GM10266 (cell line): ENCODE measurements at regions not wholly inside any gene's neighbourhood (a gene's known extent, or its start where the extent isn't known, plus 50 kb on each side); places are given as distances from the start of the nearest gene placed in this dataset.
"Not testable (repeated sequence)": the region's sequence is repeated elsewhere in the genome, so short reads cannot be mapped to it uniquely, and the experiment has no call there.

Experiments
- DNase-seq: peaks from one replicate; pipeline ENCODE4 v3.0.0; 2012; ENCODE audit errors: extremely low spot score

DNA sequence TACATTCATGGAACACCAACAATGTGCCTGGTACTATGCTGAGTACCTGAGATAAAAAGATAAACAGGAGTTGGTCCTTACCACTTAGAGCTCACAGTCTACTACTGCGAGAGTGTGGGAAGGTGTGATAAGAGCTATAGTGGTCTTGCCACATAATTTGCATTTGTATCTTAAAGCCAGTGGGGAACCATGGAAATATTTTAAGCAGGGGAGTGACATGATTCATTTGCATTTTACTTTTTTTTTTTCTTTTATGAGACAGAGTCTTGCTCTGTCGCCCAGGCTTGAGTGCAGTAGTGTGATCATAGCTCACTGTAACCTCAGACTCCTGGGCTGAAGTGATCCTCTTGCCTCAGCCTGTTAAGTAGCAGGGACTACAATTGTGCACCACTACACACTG is 53.6 kb downstream of the SRGAP2 start:
- DNase-seq, result not testable (repeated sequence)

DNA sequence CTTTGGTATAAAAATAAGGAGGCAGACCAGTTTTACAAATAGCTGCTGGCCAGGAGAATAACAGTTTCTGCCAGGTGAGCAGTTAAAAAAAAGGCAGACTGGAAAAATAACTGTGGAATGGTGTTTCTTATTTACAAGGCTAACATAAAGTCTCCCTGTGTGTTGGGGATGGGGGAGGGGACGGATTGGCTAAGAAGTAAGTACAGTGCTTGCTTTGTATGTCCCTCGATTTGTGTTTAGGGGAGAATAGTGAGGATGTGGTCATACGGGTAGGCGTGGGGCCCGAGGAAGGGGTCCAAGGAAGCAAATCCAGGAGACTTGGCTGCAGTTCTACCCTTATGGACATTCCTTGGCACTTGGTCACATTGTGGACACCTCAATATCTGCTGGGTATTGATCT is 58.1 kb downstream of the SRGAP2 start:
- DNase-seq, result not testable (repeated sequence)

DNA sequence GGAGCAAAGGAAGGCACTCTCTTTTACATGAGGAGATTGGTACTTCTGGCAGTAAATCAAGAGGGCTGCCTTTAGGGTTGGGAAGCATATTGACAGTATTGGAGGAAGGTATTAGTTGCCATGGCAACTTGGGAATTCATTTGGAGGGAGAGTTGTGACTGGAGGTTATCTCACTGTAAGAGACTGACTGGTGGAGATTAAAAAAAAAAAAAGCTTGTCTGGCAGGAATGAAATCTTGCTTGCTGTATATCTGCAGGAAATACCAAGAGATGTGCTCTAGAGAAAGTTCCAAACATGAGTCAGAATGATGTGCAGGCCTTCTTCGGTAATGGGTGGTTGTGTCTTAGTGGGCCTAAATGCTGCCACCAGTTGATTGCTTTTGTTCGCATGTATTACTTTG is 59.1 kb downstream of the SRGAP2 start:
- DNase-seq, result not testable (repeated sequence)

DNA sequence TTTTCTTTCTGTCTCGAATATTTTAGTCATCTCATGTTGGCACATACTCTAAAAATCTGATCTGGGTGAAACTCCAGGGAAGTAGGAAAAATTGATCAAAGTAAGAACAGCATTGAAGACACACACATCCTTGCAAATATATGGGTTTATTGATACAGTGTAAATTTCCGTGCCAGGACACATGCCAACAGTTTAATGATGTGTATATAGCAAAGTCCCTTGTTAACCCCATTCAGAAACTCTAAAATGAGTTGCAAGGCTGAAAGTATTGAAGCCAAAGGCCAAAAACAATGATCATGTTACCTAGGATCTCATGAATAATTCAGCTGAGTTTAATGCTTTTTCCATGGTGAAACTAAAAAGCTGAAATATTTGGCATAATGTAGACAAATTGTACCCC is 61.6 kb downstream of the SRGAP2 start:
- DNase-seq, result not testable (repeated sequence)

DNA sequence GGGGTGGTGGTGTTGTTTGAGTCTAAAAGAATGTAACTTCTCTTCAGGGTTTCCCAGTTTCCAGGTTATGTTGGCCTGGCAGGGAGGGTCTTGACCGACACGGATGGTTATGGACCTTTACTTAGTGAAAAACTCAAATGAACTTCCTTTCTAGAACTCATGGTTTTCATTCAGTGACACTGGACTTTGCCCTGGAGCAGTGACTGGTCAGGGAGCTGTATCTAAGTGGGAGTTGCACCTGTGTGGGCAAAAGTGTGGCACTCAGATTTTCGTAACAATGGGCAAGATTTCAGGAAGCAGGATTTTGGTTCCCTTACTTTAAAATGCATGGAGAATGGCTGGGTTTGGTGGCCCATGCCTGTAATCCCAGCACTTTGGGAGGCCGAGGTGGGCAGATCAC is 67.8 kb downstream of the SRGAP2 start:
- DNase-seq, result not testable (repeated sequence)

DNA sequence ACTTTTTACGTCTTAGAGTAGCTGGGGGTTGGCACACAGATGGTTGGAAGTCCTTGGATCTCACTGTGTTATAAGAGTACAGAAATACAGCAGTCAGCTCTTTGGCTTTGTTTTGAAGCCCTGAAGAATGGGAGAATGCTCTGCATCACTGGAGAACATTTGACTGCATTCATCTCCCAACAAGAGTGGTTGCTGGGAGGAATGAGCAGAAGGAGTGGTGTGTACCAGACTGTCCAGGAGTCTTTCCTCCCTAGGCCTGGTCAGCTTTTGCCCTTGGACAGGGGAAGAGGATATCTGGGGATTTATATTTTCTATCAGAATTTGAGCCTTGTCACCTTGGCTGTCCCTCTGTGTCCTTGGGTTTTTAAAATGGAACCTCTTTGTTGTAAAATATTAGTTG is 69.8 kb downstream of the SRGAP2 start:
- not testable (repeated sequence) for DNase-seq

DNA sequence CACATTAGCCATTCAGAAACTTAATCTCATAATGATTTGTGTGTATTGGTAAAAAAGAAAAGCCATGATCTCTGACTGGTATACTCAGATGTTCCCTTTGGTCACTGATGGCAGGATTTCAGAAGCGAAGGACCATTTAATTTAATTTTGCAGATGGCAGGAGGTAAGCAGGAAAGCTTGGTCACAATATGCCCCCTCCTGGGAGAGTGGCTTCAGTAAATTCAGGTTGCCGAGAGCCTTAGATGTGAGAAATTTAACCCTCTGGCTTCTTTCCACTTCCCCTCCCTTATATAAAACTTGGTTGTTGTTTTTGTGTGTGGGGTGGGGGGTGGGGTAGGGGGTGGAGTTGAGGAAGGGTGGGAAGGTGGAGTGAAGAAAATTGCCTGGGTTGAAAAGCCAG is 72.8 kb downstream of the SRGAP2 start:
- DNase-seq, result not testable (repeated sequence)

DNA sequence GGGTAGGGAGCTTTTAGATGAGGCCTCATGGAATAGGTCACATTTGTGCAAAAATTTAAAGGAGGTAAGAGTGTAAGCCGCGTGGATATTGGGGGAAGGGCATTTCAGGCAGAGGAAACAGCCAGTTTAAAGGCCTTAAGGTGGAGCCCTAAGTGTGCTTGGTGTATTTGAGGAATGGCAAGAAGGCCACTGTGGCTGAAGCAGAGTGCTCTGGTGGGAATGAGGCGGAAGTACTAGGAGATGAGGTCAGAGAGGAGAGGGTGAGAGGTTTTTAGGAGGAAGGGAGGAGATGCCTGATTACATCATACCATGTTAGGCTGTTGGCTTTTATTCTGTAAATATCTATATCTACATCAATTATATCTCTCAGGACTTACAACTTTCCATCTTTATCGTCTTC is 75.3 kb downstream of the SRGAP2 start:
- DNase-seq, result not testable (repeated sequence)

DNA sequence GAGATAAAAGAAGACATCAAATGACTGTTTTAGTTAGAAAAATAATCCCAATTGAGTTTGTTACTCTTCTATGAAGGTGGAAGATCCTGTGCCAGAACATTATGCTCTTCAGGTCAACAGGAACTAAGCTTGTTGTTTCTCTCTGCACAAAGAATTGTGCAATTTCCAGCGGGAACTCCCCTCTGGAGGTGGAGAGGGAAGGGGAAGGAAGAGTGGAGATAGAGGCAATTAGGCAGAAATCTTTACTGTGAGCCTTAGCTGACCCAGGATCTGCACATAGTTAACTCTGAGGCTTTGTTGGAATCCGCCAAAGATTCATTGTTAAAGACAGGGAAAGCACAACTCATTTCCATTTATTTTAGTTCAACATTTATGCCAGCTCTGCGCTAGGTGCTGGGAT is 77.3 kb downstream of the SRGAP2 start:
- DNase-seq, result not testable (repeated sequence)

DNA sequence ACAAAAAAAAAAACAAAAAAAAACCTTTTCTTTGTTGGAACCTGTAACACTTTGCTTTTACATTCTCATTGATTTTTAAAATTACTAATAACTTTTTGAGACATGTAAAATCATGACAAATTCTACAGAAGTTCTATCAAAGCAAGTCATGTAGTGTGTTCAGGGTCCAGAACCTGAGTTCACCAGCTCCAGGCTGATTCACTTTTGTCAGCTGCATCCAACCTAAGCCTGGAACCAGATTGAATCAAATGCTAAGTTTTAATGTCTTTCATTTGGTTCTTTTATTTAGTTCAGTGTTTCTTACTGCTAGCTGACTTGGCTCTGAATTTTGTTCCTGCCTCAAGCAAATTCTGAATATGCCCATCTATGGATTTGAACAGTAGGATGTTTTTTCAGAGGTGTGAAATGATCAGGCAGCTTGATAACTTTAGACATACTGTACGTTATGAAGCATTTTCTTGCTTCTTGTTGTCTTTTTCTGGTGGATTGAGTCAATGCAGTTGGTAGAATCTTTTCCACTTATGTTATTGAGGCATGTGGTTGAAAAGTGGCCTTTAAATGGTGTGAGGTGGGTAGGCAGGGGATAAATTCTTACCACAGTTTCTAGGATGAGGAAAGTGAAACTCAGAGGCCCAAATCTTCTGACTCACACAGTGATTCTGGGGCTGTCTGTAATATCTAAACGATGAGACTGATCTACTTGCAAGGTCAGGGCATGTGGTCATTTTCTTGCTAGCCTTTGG is 78.7 kb downstream of the SRGAP2 start:
- not testable (repeated sequence) for DNase-seq

DNA sequence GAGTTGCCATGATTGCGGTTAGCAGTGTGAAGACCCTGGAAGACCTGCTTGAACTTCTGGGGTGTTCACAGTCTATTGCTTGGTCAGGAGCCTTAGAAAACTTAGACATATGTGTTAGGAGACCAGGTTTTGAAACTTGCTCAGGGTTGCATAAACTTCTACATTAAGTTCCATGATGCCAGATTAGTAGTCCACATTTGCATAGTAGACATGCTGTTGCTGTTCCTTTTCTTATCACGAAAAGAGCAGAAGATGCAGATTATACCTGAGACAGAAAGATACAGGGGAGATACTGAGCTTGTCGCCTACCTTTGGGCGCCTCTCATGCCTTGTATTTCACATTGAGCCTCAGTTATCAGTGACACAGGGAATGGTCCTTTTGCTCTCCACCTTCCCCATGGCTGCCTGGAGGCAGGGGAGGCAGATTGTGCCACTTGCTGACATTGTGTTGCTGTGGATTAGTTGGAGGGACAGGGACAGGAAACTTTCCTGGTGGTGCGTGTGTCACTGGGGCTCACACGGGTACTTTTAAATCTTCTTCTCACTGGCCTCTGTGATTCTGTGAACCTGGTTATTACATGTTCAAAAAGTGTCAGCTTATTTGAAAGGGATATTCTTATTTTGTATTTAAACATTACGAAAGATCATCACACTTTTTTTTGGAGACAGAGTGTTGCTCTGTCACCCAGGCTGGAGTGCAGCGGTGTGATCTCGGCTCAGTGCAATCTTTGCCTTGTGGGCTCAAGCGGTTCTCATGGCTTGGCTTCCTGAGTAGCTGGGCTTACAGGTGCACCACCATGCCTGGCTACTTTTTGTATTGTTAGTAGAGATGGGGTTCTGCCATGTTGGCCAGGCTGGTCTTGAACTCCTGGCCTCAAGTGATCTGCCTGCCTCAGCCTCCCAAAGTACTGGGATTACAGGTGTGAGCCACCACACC is 82.0 kb downstream of the SRGAP2 start:
- not testable (repeated sequence) for DNase-seq

DNA sequence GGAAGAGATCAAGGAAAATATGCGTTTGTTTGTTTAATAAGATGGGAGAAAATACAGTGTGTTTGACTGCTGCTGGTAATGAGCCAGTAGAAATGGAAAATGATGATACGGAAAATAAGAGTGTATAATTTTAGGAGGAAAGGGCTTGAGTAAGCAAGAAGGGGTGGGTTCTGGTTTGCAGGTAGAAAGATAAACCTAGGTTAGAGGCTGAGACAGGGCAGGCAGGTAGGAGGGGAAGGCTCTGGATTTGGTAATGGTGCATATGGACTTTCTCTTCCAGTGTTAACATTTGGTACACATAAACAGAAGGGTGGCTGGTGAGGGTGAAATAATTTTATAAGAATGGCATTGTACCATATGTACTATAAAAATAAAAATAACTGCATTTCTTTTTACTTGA is 84.4 kb downstream of the SRGAP2 start:
- not testable (repeated sequence) for DNase-seq

DNA sequence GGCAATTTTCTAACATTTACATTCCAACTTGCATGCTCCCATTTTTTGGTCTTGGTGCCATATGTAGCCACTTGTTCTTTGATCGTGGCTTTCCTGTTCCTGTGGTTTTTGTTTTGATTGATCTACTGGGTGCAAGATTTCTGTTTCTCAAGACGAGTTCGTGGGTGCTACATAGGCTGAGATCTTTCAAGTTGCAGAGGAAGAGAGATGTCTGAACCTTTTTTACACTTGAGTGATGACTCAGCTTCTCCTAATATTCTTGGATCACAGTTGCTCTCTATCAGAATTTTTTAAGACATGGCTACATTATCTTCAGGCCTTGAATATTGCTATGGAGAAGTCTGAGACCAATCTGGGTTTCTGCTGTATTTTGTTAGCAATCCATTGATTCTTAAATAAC is 85.1 kb downstream of the SRGAP2 start:
- not testable (repeated sequence) for DNase-seq

DNA sequence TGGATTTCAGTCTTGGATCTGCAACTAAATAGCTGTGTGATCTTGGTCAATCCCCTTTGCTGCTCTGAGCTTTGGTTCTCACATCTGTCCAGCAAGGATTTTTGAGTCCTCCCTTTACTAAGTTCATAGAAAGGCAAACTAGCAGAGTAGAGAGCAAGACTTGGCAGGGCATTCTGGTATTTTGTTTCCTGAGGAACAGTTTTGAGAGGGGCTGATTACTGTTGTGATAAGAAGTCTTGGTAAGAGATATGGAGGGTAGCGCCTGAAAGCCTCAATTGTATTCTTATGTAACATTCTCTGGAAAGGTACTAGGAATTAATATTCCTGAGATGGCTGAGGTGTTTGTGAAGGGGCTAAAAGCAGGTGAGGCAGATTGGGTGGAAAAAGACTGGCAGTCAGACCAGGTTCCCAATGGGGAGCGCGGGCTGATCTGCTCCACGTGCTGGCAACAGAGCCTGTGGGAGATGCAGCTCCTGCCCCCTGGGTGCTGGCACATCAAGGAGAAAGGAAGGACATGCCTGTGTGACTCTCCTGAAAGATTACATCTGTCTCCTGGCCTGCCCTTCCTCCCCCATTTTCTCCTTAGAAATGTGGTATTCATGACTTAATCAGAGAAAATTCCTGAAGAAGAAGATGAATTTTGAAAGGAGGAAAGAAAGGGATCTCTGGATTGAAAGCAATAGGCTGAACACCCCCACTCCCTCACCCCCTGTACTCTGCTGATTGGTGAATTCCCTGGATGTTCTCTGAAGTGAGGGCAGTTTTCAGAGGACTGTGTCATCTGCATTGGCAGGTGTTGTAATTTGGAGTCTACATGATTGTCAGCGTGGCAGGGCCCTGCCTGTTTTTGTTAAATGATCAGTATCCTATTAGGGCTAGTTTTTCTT is 94.0 kb downstream of the SRGAP2 start:
- DNase-seq, result not testable (repeated sequence)

DNA sequence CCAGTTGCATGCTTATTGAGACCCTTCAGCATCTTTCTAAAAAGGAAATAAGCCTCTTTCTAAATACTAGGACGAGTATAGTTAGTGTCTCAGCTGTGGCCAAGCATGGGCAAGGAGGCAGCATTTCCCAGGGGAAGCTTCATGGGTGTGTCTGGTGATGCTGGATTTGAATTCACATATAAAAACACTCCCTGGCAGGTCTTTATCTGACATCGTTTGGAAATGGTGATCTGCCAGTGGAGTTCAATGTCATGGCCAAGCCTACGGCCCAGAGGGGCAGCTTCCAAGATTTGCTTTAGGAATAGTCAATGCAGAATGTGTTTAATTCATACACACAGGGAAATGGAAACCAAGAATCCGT is 94.7 kb downstream of the SRGAP2 start:
- not testable (repeated sequence) for DNase-seq

DNA sequence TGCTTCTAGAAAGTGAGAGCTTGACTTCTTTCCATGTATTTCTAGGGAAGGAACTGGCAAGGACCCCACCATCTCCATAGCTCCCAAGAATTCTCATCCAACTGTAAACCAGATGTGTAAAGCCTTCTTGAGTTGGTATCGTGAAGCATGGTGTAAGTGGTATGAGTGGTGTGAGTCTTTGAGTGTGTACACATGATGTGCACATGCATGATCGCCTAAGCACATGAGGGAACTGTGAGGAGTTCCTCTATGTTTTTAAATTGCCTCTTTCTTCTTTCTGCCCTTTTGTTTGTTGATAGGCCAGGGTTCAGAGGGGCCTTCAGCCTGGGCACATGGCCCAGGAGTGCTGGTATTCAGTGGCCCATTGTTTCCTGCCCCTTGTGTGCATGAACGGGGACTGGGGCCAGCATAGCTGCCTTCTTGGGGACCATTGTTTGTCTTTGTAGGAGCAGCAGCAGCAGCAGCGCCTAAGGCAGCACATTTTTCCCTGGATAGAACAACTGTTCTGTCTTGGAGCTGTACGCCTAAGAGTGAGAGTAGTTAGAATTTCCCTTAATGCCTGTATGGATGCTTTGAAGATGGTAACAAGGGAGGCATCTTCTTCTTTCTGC is 95.9 kb downstream of the SRGAP2 start:
- DNase-seq, result not testable (repeated sequence)

DNA sequence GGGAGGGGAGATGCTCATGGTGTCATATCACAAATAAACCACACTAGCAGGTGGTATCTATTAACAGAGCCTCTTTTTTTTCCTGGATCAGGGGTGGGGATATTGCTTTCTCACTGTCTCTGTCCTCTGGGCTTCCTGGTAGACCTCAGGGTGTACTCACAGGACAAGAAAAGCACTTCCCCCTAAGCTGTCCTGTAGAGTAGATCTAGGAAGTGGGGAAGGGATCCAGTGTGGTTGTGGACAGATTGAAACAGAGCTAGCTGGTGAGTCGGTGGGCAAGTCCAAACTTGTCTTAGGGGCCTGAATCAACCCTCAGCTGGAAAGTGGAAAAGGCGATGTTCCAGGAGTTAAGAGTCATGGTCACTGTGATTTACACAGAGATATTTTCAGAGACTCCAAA is 96.6 kb downstream of the SRGAP2 start:
- DNase-seq, result not testable (repeated sequence)

DNA sequence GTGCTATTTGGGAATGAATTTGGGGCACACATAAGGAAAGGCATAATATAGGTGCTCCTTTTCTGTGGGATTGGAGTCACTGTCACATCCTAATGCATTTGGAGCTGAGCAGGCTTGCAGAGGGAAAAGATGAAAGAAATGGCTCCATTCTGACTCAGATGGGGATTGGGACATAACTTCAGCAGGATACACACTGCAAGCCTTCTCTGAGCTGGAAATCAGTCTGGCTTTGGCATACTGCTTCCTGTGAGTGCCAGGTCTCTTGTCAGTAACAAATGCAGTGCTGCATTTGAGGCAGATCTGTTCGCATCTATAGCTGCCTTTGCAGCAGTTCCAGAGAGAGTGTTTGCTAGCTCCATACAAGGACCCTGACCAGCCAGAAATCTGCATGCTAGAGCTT is 98.7 kb downstream of the SRGAP2 start:
- not testable (repeated sequence) for DNase-seq

DNA sequence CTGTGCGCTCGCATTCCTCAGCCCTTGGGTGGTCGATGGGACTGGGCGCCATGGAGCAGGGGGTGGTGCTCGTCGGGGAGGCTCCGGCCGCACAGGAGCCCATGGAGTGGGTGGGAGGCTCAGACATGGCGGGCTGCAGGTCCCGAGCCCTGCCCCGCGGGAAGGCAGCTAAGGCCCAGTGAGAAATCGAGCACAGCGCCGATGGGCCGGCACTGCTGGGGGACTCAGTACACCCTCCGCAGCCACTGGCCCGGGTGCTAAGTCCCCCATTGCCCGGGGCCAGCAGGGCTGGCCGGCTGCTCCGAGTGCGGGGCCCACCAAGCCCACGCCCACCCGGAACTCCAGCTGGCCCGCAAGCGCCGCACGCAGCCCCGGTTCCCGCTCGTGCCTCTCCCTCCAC is 104.1 kb downstream of the SRGAP2 start:
- DNase-seq, result not testable (repeated sequence)

DNA sequence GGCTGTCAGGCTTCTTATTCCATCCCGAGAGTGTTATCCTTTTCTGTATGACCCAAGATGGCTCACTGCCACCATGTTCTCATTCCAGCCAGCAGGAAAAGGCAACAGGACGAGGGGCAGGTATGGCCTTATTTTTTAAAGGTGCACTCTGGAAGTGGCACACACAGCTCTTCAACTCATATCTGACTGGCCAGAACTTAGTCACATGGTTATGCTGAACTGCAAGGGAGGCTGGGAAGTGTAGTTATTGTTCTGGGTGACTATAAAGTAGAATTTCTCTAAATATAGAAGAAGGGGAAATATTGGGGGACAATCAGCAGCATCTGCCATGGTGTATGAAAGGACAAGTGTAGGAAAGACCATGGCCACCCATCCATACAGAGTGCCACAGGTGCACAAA is 107.6 kb downstream of the SRGAP2 start:
- DNase-seq, result not testable (repeated sequence)
